Mesendoderm (in vitro differentiated cells): ENCODE measurements at regions not wholly inside any gene's neighbourhood (a gene's known extent, or its start where the extent isn't known, plus 50 kb on each side); places are given as distances from the start of the nearest gene placed in this dataset.

ENCODE experiments used
- DNase-seq: peaks from one replicate; pipeline ENCODE4 v3.0.0; 2013
- H2AK5ac ChIP-seq: 2 replicates; pipeline ENCODE4 v1.6.1; 2013; ENCODE audit warnings: low read length, inconsistent platforms
- H2BK120ac ChIP-seq: 2 replicates; pipeline ENCODE4 v1.6.1; 2013; ENCODE audit warnings: low read depth, mild to moderate bottlenecking, low read length, moderate library complexity, mixed read lengths
- H2BK15ac ChIP-seq: replicated peaks from 2 replicates; pipeline ENCODE4 v1.6.1; 2013; ENCODE audit warnings: low read depth, mild to moderate bottlenecking, moderate library complexity
- H2BK5ac ChIP-seq: 2 replicates; pipeline ENCODE4 v1.6.1; 2013; ENCODE audit warnings: low read length, inconsistent platforms
- H3K18ac ChIP-seq: 2 replicates; pipeline ENCODE4 v1.6.1; 2013; ENCODE audit warnings: mild to moderate bottlenecking, low read length, mixed read lengths
- H3K23ac ChIP-seq: one replicate; pipeline ENCODE4 v1.6.1; 2013; ENCODE audit warnings: low read length
- H3K27ac ChIP-seq: 2 replicates; pipeline ENCODE4 v1.5.1; 2013; ENCODE audit warnings: low read depth, mild to moderate bottlenecking, inconsistent platforms, low read length, moderate library complexity
- H3K27me3 ChIP-seq: 2 replicates; pipeline ENCODE4 v1.6.1; 2013; ENCODE audit warnings: low read length, control low read depth, mild to moderate bottlenecking, inconsistent platforms; ENCODE audit not compliant: insufficient read depth, poor library complexity
- H3K36me3 ChIP-seq: 2 replicates; pipeline ENCODE4 v1.6.1; 2013; ENCODE audit warnings: low read length, inconsistent platforms; ENCODE audit not compliant: control insufficient read depth, insufficient read depth
- H3K4ac ChIP-seq: one replicate; pipeline ENCODE4 v1.6.1; 2013; ENCODE audit warnings: low read depth, mild to moderate bottlenecking, low read length, moderate library complexity
- H3K4me1 ChIP-seq: 2 replicates; pipeline ENCODE4 v1.6.1; 2013; ENCODE audit warnings: low read depth, low read length, inconsistent platforms; ENCODE audit not compliant: control insufficient read depth
- H3K4me2 ChIP-seq: 2 replicates; pipeline ENCODE4 v1.6.1; 2013; ENCODE audit warnings: low read length
- H3K4me3 ChIP-seq: 2 replicates; pipeline ENCODE4 v1.5.1; 2013; ENCODE audit warnings: mild to moderate bottlenecking, low read length
- H3K56ac ChIP-seq: one replicate; pipeline ENCODE4 v1.6.1; 2013; ENCODE audit warnings: low read length
- H3K79me1 ChIP-seq: 2 replicates; pipeline ENCODE4 v1.6.1; 2013; ENCODE audit warnings: low read length, inconsistent platforms
- H3K79me2 ChIP-seq: 2 replicates; pipeline ENCODE4 v1.6.1; 2013; ENCODE audit warnings: mild to moderate bottlenecking, low read length; ENCODE audit not compliant: control insufficient read depth, insufficient read depth
- H3K9ac ChIP-seq: 2 replicates; pipeline ENCODE4 v1.6.1; 2013; ENCODE audit warnings: low read length, inconsistent platforms
- H4K5ac ChIP-seq: one replicate; pipeline ENCODE4 v1.6.1; 2013; ENCODE audit warnings: low read length
- H4K8ac ChIP-seq: one replicate; pipeline ENCODE4 v1.6.1; 2013; ENCODE audit warnings: low read depth, mild to moderate bottlenecking, control low read depth, low read length, moderate library complexity
- WGBS: extraction: QIAGEN DNeasy Blood & Tissue Kit; methylation state at CpG from one replicate; pipeline ENCODE4 v1.1.7; 2013; ENCODE audit warnings: low lambda C conversion rate, missing lambda C conversion rate; ENCODE audit not compliant: insufficient coverage; ENCODE audit errors: extremely low coverage; 5-methylcytosine and 5-hydroxymethylcytosine counted together

- Histone ChIP-seq H3K79me1 (no peaks in the 10 kb centered on the region), H3K18ac (no peak overlapping the region), H3K4me1 (no peaks in the 10 kb centered on the region), H3K36me3 (no peaks in the 10 kb centered on the region), H3K27me3 (no peaks in the 10 kb centered on the region), H4K5ac (no peak overlapping the region), H2BK5ac (no peak overlapping the region), H2BK120ac (no peak overlapping the region), H3K79me2 (no peaks in the 10 kb centered on the region), H3K56ac (no peak overlapping the region), H3K4me3 (no peak overlapping the region), H3K9ac (no peak overlapping the region), H3K23ac (no peak overlapping the region), H4K8ac (no peak overlapping the region), H3K4ac (no peak overlapping the region), H2AK5ac (no peak overlapping the region), H3K27ac (no peak overlapping the region), H3K4me2 (no peak overlapping the region), H2BK15ac (no peak overlapping the region)
- DNase-seq, result no peak
These were observed 58.1 kb upstream of the MAST4 start for GRCh38 chr5:66538126-66538525.

GRCh38 chr5:66538531-66538930 lies 57.7 kb upstream of the MAST4 start:
- H3K27ac ChIP-seq, result no peak overlapping the region
- H3K4me1 ChIP-seq, result no peaks in the 10 kb centered on the region
- H2AK5ac ChIP-seq, result no peak overlapping the region
- no CpG with 5 or more reads among the region's 3 CpGs for WGBS
- H2BK5ac ChIP-seq, result no peak overlapping the region
- H3K4ac ChIP-seq, result no peak overlapping the region
- H3K56ac ChIP-seq, result no peak overlapping the region
- H3K9ac ChIP-seq, result no peak overlapping the region
- H3K4me2 ChIP-seq, result no peak overlapping the region
- H3K36me3 ChIP-seq, result no peaks in the 10 kb centered on the region
- no peak overlapping the region for H3K18ac ChIP-seq
- no peaks in the 10 kb centered on the region for H3K79me2 ChIP-seq
- no peak overlapping the region for H3K23ac ChIP-seq
- H2BK120ac ChIP-seq, result no peak overlapping the region
- no peaks in the 10 kb centered on the region for H3K79me1 ChIP-seq
- no peak overlapping the region for H3K4me3 ChIP-seq
- no peak for DNase-seq
- H3K27me3 ChIP-seq, result no peaks in the 10 kb centered on the region
- no peak overlapping the region for H4K8ac ChIP-seq
- no peak overlapping the region for H2BK15ac ChIP-seq
- no peak overlapping the region for H4K5ac ChIP-seq

GRCh38 chr5:66540078-66540477 lies 56.1 kb upstream of the MAST4 start:
- Histone ChIP-seq H3K23ac (no peak overlapping the region), H3K9ac (no peak overlapping the region), H3K79me1 (no peaks in the 10 kb centered on the region), H3K27ac (no peak overlapping the region), H2AK5ac (no peak overlapping the region), H3K4ac (no peak overlapping the region), H3K36me3 (no peaks in the 10 kb centered on the region), H2BK5ac (no peak overlapping the region), H2BK15ac (no peak overlapping the region), H4K5ac (no peak overlapping the region), H3K56ac (no peak overlapping the region), H3K79me2 (no peaks in the 10 kb centered on the region), H3K4me1 (no peaks in the 10 kb centered on the region), H3K27me3 (no peaks in the 10 kb centered on the region), H2BK120ac (no peak overlapping the region), H3K4me2 (no peak overlapping the region), H3K4me3 (no peak overlapping the region), H3K18ac (no peak overlapping the region), H4K8ac (no peak overlapping the region)
- no peak for DNase-seq
- WGBS, result no CpG with 5 or more reads among the region's 2 CpGs

- Histone ChIP-seq H3K9ac (no peak overlapping the region), H3K79me1 (no peaks in the 10 kb centered on the region), H3K23ac (no peak overlapping the region), H3K4me1 (no peaks in the 10 kb centered on the region), H3K56ac (no peak overlapping the region), H3K27ac (no peak overlapping the region), H4K5ac (no peak overlapping the region), H3K27me3 (no peaks in the 10 kb centered on the region), H2AK5ac (no peak overlapping the region), H4K8ac (no peak overlapping the region), H2BK5ac (no peak overlapping the region), H3K4me2 (no peak overlapping the region), H3K4ac (no peak overlapping the region), H3K18ac (no peak overlapping the region), H3K36me3 (no peaks in the 10 kb centered on the region), H2BK15ac (no peak overlapping the region), H3K79me2 (no peaks in the 10 kb centered on the region), H2BK120ac (no peak overlapping the region), H3K4me3 (no peak overlapping the region)
- no peak for DNase-seq
These were observed 53.5 kb upstream of the MAST4 start for GRCh38 chr5:66542711-66543110.
